GM19035 (cell line): ENCODE measurements at regions not wholly inside any gene's neighbourhood (a gene's known extent, or its start where the extent isn't known, plus 50 kb on each side); places are given as distances from the start of the nearest gene placed in this dataset.

Experiments
- ATAC-seq: cut with Tn5 transposase; IDR thresholded peaks from one replicate; pipeline ENCODE4 v1.9.1; 2021; ENCODE audit not compliant: unreplicated experiment

DNA sequence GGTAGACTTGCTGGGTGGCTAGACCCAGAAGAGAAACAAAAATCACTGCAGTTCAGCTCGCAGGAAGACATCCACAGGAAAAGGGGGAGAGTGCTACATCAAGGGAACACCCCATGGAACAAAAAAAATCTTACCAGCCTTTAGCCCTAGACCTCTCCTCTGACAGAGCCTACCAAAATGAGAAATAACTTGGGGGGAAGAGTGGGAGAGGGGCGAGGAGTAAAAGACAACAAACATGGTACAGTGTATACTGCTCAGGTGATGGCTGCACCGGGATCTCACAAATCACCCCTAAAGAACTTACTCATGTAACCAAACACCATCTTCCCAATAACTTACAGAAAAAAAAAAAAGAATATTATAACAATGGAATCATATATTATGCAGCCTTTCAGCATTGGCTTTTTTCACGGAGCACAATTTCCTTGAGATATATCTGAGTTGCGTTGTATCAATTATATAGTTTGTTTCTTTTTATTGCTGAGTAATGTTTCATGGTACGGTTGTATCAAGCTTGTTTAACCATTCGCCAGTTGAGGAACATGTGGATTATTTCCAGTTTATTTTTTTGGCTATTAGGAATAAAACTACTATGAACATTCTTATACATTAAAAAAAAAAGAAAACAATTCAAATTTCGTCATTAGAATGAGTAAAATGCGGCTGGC lies 90.9 kb downstream of the ZNF280B start:
- no peak for ATAC-seq

- no peak for ATAC-seq
Measured at GRCh38 chr22:22418163-22418549, 90.4 kb downstream of the ZNF280B start.

- ATAC-seq, result no peak
Measured at GRCh38 chr22:22418957-22419356, 89.6 kb downstream of the ZNF280B start.

DNA sequence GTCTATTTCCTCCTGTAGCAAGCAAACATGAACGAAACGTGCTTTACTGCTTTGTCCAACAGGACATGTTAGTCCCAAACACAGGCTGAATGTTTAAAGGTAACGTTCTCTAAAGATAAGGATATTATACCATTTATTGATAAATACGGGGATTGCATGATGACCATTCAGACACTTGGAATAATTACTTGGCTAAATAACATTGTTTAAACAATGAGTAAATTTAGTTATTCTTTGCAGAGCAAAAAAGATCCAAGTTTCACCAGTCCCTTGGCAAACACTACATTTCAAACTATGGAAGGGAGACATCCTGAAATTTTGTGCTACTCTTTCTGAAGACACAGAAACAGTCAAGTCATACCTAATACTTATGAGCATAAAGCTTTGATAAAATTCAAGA lies 88.0 kb downstream of the ZNF280B start:
- ATAC-seq, result no peak

GRCh38 chr22:22421392-22421791 lies 87.2 kb downstream of the ZNF280B start:
- no peak for ATAC-seq

DNA sequence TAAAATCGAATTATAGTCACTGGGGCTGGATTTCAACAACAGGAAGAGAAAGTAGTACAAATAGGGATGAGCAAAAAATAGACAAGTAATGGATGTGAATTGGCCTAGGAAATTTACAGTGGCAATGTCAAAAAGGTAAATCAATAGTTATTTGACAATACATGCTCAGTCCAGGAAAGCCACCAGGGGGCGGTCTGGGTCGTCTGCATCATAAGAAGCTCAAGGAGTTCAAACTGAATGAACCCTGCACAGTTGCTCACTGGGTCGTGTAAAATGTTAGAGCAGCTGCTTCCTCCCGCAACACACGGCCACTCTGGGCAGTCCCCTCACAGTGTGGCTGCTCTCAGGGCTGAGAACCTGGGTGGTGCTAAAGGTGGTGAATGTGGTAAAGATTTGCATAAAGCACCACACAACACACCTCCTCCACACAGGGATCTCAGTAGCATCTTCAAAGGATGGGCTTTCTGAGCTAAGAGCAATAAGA lies 85.9 kb downstream of the ZNF280B start:
- ATAC-seq, result peak; percentile 91

GRCh38 chr22:22423681-22424080 lies 84.9 kb downstream of the ZNF280B start:
- ATAC-seq, result no peak

DNA sequence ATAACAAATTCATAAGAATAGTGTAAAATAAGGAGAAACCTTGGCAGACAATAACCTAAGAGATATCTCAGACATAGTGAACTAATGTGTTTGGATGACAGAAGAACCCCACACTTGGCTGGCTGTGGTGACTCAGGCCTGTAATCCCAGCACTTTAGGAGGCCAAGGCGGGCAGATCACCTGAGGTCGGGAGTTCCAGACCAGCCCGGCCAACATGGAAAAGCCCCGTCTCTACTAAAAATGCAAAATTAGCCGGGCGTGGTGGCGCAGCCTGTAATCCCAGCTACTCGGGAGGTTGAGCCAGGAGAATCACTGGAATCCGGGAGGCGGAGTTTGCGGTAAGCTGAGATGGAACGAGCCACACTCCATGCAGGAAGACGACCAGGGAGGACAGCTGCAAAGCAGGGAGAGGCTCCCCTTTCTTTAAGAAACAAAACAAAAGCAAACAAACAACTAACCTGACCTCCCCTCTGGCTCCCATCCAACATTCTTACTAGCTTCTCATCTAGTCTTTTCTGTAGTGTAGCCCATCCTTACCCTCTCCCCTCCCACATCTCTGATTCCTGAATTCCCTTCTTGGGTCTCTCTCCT lies 84.2 kb downstream of the ZNF280B start:
- no peak for ATAC-seq

DNA sequence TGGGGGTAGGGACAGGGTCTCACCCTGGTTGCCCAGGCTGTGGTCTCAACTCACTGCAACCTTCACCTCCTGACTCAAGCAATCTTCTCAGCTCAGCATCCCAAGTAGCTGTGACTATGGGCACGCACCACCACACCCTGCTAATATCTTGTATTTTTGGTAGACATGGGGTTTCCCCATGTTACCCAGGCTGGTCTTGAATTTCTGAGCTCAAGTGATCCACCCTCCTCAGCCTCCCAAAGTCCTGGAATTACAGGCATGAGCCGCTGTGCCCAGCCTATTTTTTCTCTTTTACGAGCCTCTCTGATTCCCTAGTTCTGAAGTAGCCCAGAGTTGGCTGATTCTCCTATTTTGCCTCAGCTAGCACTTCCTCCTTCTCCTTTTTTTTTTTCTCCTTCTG lies 83.6 kb downstream of the ZNF280B start:
- ATAC-seq, result no peak

- ATAC-seq, result no peak
Measured at GRCh38 chr22:22425356-22425755, 83.2 kb downstream of the ZNF280B start.

- no peak for ATAC-seq
Measured at GRCh38 chr22:22425783-22426624, 82.5 kb downstream of the ZNF280B start.

GRCh38 chr22:22427542-22428065 lies 80.9 kb downstream of the ZNF280B start:
- no peak for ATAC-seq

DNA sequence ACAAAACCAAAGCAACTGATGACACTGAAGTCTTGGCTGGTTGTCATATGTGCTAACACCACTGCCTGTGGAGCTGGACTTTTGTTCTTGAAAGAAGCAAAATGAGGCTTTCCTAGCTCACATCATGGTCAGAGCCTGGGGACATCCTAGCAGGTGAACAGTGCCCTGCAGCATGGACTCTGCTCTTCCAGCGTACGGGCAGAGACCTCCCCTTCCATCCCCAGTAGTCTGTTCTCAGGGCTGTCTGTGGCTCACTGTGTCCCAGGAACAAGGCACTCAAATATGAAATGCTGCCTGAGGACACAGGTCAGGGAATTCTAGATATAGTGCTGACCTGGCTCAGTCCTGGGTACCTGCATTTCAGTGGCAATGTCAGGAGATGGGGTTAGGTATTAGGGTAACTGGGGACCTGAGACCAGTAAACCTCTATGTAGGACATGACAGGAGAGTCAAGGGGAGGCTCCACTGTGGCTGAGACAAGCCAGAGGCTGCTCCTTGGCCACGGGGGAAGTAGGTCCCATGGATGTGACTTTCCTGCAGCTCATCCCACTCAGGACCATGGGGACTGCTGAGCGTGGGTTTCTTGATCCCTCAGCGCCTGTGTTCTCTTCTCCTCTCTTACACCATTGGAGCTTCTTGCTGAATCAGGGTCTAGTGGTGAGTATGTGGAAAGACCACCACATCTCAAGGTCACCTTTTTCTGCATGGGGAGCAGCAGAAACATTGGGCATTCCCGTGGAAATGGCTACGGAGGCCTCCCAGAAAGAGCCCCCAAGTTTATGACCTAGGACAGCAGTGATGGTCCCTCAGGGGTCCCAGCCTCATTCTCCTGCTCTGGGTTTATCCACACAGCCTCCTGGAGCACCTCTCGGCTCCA lies 80.1 kb downstream of the ZNF280B start:
- ATAC-seq, result no peak

DNA sequence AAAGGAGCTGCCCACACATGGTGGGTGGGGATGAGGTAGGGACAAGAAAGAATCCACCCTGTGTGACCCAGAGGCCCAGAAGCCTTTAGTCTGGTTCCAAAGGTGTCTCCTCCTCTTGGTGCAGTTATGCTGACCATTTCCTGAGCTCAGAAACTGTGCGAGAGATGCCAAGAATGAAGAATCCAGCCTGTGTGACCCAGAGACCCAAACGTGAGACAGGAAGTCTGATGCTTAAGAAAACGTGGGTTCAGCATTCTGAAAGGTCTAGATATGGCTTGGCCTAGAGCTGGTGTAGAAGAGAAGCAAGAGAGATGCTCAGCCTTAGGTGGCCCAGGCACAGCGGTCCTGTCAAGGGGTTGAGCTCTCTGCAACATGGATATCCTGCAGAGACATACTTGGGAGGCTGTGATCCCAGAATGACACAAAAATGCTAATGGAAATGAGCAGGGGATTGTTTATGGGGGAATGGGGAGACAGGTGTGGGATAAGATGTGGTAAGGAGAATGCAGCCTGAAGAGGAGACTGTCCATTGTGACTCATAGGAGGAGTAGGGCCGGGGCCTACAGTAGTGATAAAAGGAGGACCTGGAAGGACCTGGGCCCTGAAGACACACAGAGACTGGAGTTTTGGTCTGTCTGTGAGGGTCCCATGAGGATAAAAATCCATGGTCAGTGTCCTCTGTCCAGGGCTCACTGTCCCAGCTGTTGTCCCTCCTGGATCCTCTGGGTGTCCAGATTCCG lies 79.0 kb downstream of the ZNF280B start:
- no peak for ATAC-seq

GRCh38 chr22:22430111-22430820 lies 78.3 kb downstream of the ZNF280B start:
- ATAC-seq, result no peak

GRCh38 chr22:22431271-22432220 lies 77.0 kb downstream of the ZNF280B start:
- no peak for ATAC-seq

DNA sequence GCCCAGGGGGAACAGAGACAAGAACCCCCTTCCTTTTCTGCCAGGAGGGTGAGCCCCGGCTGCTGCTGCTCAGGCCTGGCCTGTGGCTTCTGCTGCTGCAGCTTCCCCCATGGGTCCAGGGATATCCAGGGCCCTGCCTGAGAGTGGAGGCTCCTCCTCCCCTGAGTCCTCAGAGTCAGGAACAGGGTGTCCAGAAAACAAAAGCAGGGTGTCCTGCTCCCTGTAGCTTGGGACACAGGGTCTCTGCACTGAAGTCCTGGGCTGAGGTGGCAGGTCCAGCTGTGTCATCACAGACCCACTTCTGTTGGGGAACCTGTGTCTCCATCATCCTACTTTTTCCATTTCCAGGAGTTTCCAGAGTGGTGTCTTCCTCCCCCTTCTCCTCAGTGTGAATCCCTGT lies 76.1 kb downstream of the ZNF280B start:
- no peak for ATAC-seq

DNA sequence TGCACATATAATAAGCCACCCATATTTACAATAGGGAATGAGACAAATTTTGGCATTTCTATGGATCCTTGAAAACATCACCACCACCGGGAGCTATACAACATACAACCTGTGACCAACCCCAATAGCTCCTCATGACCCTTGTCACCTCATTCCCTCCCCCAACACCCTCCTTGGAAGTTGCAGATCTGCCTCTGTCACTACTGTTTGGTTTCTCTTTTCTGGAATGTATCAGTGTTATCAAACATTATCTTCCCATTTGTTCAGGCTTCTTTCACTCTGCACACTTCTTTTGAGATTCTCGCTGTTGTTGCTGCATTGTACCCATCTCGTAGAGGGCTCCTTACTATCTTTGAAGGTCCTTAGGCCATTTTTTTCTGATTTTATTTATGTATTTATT lies 75.6 kb downstream of the ZNF280B start:
- ATAC-seq, result no peak
